ENCODE measurements at regions not wholly inside any gene's neighbourhood (a gene's known extent, or its start where the extent isn't known, plus 50 kb on each side); places are given as distances from the start of the nearest gene placed in this dataset.

GRCh38 chr11:96963375-96963774 lies 573.6 kb downstream of the JRKL start:
- no peak for TF ChIP-seq POLR2A (IDR thresholded peaks at IDR 0.05)
- TF ChIP-seq, protein P1, sequence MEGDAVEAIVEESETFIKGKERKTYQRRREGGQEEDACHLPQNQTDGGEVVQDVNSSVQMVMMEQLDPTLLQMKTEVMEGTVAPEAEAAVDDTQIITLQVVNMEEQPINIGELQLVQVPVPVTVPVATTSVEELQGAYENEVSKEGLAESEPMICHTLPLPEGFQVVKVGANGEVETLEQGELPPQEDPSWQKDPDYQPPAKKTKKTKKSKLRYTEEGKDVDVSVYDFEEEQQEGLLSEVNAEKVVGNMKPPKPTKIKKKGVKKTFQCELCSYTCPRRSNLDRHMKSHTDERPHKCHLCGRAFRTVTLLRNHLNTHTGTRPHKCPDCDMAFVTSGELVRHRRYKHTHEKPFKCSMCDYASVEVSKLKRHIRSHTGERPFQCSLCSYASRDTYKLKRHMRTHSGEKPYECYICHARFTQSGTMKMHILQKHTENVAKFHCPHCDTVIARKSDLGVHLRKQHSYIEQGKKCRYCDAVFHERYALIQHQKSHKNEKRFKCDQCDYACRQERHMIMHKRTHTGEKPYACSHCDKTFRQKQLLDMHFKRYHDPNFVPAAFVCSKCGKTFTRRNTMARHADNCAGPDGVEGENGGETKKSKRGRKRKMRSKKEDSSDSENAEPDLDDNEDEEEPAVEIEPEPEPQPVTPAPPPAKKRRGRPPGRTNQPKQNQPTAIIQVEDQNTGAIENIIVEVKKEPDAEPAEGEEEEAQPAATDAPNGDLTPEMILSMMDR (IDR thresholded peaks at IDR 0.05): no peak

Data from breast epithelium (tissue), 3 donors.